ENCODE measurements at regions not wholly inside any gene's neighbourhood (a gene's known extent, or its start where the extent isn't known, plus 50 kb on each side); places are given as distances from the start of the nearest gene placed in this dataset.
"Not testable (repeated sequence)": the region's sequence is repeated elsewhere in the genome, so short reads cannot be mapped to it uniquely, and the experiment has no call there.

DNA sequence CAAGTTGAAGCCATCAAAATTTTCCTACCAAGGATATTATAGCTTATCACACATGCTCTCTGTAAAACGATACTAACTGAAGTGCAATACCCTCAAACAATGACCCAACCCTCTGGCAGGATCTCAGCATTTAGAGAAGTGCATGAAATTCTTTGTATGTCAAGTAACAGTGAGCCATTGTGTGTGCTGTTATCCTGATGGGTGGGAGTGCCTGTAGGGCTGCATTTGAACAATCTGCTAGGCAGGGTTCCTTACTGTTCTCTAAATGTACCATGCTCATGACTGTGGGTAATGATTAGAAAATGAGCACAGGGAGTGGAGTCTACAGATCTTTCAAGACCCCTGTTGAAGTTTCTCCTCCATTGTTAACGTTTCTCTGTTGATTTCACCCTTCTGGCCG, 398.1 kb downstream of the NSUN3 start:
- ATAC-seq (replicated peaks), result no peak
- no peaks in the 10 kb centered on the region for H3K4me1 Mint-ChIP-seq (ENCODE audit: low read depth in 2 of 2)

DNA sequence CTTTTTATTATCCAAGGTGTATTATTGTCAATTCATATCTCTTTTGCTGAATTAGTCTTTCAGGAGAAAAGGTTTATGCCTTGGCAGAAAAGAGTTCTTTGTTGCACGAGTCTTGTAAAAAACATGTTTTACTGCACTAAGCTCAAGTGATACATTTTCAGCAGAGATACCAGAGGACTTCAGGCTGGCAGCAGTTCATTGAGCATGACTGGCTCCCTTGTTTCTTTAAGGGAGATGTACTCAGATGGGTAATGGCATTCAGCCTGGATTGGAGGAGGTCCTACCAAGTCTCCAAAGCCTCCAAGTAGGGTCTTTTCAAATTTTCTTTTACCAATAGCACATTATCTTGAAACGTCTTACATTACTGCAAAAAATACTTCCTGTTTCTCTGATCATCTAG, 400.1 kb downstream of the NSUN3 start:
- Mint-ChIP-seq H3K4me1 (ENCODE audit: low read depth in 2 of 2) (no peaks in the 10 kb centered on the region), H3K27ac (no peak overlapping the region), H3K27me3 (no peaks in the 10 kb centered on the region), H3K4me3 (no peak overlapping the region), H3K36me3 (ENCODE audit: insufficient read depth) (no peaks in the 10 kb centered on the region), H3K9me3 (peaks cover 7% of the 10 kb centered on the region in 2 donors)
- ATAC-seq (replicated peaks), result no peak
- DNase-seq, result no peak

More for the DNA sequence above, 398.1 kb downstream of the NSUN3 start:
- no peaks in the 10 kb centered on the region for H3K27me3 Mint-ChIP-seq
- H3K4me3 Mint-ChIP-seq, result no peak overlapping the region
- H3K9me3 Mint-ChIP-seq, result peaks cover 7% of the 10 kb centered on the region in 2 donors
- no peaks in the 10 kb centered on the region for H3K36me3 Mint-ChIP-seq (ENCODE audit: insufficient read depth)
- no peak for DNase-seq
- no peak overlapping the region for H3K27ac Mint-ChIP-seq

GRCh38 chr3:94472511-94472910, 409.6 kb downstream of the NSUN3 start:
- Mint-ChIP-seq H3K9me3 (peaks cover 5 to 18% of the 10 kb centered on the region in 2 donors), H3K4me3 (no peak overlapping the region), H3K27ac (no peak overlapping the region), H3K4me1 (ENCODE audit: low read depth in 2 of 2) (no peaks in the 10 kb centered on the region), H3K36me3 (ENCODE audit: insufficient read depth) (no peaks in the 10 kb centered on the region), H3K27me3 (no peaks in the 10 kb centered on the region)
- ATAC-seq (replicated peaks) (no peak), DNase-seq (no peak)

GRCh38 chr3:94481226-94481898, 418.5 kb downstream of the NSUN3 start:
- Mint-ChIP-seq H3K4me3 (no peak overlapping the region), H3K27me3 (no peaks in the 10 kb centered on the region)
- ATAC-seq (replicated peaks), result no peak

GRCh38 chr3:94482686-94483085, 419.8 kb downstream of the NSUN3 start:
- Mint-ChIP-seq H3K4me3 (no peak overlapping the region), H3K9me3 (peaks cover 0 to 5% of the 10 kb centered on the region in 2 donors), H3K4me1 (ENCODE audit: low read depth in 2 of 2) (no peaks in the 10 kb centered on the region), H3K36me3 (ENCODE audit: insufficient read depth) (no peaks in the 10 kb centered on the region), H3K27me3 (no peaks in the 10 kb centered on the region), H3K27ac (no peak overlapping the region)
- ATAC-seq (replicated peaks), result no peak
- DNase-seq, result no peak

More at GRCh38 chr3:94481226-94481898, 418.5 kb downstream of the NSUN3 start:
- Mint-ChIP-seq H3K27ac (no peak overlapping the region), H3K4me1 (ENCODE audit: low read depth in 2 of 2) (no peaks in the 10 kb centered on the region), H3K9me3 (peaks cover 0 to 2% of the 10 kb centered on the region in 2 donors), H3K36me3 (ENCODE audit: insufficient read depth) (no peaks in the 10 kb centered on the region)
- DNase-seq, result no peak

- H3K27me3 Mint-ChIP-seq, result no peaks in the 10 kb centered on the region
- H3K9me3 Mint-ChIP-seq, result peaks cover 0 to 5% of the 10 kb centered on the region in 2 donors
- ATAC-seq (replicated peaks) (no peak), DNase-seq (no peak)
- H3K27ac Mint-ChIP-seq, result no peak overlapping the region
- H3K36me3 Mint-ChIP-seq (ENCODE audit: insufficient read depth), result no peaks in the 10 kb centered on the region
- no peaks in the 10 kb centered on the region for H3K4me1 Mint-ChIP-seq (ENCODE audit: low read depth in 2 of 2)
- no peak overlapping the region for H3K4me3 Mint-ChIP-seq
These were observed 420.5 kb downstream of the NSUN3 start for GRCh38 chr3:94483403-94483802.

DNA sequence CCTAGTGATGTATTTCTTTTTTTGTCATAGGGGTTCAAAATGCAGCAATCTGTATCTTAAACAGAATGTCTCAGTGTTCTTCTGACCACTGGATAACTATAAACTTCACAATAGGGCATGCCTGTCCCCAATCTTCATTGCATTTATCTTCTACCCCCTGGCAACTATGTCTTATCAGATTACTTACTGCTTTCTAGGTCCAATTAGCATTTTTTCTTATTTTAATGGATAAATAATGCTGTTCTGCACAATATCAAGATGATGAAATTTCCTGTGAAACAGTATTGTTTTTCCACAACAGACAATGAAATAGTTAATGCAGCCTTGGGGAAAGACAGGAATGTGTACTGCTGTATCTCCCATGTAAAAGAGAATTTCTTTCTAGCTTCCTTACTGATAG, 432.1 kb downstream of the NSUN3 start:
- peaks cover 4 to 8% of the 10 kb centered on the region in 2 donors for H3K9me3 Mint-ChIP-seq
- H3K27me3 Mint-ChIP-seq, result no peaks in the 10 kb centered on the region
- no peak overlapping the region for H3K27ac Mint-ChIP-seq
- DNase-seq (no peak), ATAC-seq (replicated peaks) (no peak)
- no peak overlapping the region for H3K4me3 Mint-ChIP-seq
- H3K4me1 Mint-ChIP-seq (ENCODE audit: low read depth in 2 of 2), result no peaks in the 10 kb centered on the region
- no peaks in the 10 kb centered on the region for H3K36me3 Mint-ChIP-seq (ENCODE audit: insufficient read depth)

DNA sequence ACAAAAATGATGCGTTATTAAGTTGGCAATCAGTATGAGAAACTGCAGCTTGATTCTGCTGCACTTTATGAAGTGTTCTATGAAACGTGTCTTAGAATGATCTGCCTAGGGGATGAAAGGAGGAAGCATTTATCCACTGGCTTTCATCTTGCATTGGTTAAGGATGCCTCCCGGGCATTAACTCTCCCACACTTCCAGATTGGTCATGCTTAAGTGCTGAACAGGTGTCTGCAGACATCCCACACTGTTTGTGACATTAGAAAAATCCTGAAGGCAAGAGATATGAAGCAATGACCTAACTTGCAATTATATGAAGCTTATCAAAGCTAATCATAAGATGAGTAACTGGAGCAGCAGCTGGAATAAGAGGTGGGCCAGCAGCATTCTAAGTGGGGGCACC, 437.3 kb downstream of the NSUN3 start:
- H3K27me3 Mint-ChIP-seq, result no peaks in the 10 kb centered on the region
- no peaks in the 10 kb centered on the region for H3K36me3 Mint-ChIP-seq (ENCODE audit: insufficient read depth)
- ATAC-seq (replicated peaks), result no peak
- H3K27ac Mint-ChIP-seq, result no peak overlapping the region
- no peak overlapping the region for H3K4me3 Mint-ChIP-seq
- H3K4me1 Mint-ChIP-seq (ENCODE audit: low read depth in 2 of 2), result no peaks in the 10 kb centered on the region
- no peak for DNase-seq
- H3K9me3 Mint-ChIP-seq, result peaks cover 7 to 8% of the 10 kb centered on the region in 2 donors

- ATAC-seq (replicated peaks); DNase-seq; H3K27me3 Mint-ChIP-seq; H3K27ac Mint-ChIP-seq; H3K9me3 Mint-ChIP-seq; H3K4me3 Mint-ChIP-seq; H3K4me1 Mint-ChIP-seq (ENCODE audit: low read depth in 2 of 2); H3K36me3 Mint-ChIP-seq (ENCODE audit: insufficient read depth): not testable (repeated sequence)
These were observed 444.5 kb downstream of the NSUN3 start for GRCh38 chr3:94507354-94507753.

- DNase-seq (no peak), ATAC-seq (replicated peaks) (no peak)
- H3K36me3 Mint-ChIP-seq (ENCODE audit: insufficient read depth), result no peaks in the 10 kb centered on the region
- H3K27ac Mint-ChIP-seq, result no peak overlapping the region
- no peaks in the 10 kb centered on the region for H3K27me3 Mint-ChIP-seq
- H3K9me3 Mint-ChIP-seq, result peaks cover 0 to 1% of the 10 kb centered on the region in 2 donors
- H3K4me1 Mint-ChIP-seq (ENCODE audit: low read depth in 2 of 2), result no peaks in the 10 kb centered on the region
- H3K4me3 Mint-ChIP-seq, result no peak overlapping the region
These were observed 450.0 kb downstream of the NSUN3 start for GRCh38 chr3:94512876-94513275.

GRCh38 chr3:94513600-94513999, 450.7 kb downstream of the NSUN3 start:
- Mint-ChIP-seq H3K4me1 (ENCODE audit: low read depth in 2 of 2) (no peaks in the 10 kb centered on the region), H3K9me3 (no peaks in the 10 kb centered on the region), H3K4me3 (no peak overlapping the region), H3K27ac (no peak overlapping the region), H3K27me3 (no peaks in the 10 kb centered on the region), H3K36me3 (ENCODE audit: insufficient read depth) (no peaks in the 10 kb centered on the region)
- ATAC-seq (replicated peaks), result no peak
- DNase-seq, result no peak

GRCh38 chr3:94515983-94516382, 453.1 kb downstream of the NSUN3 start:
- H3K9me3 Mint-ChIP-seq, result no peaks in the 10 kb centered on the region
- no peaks in the 10 kb centered on the region for H3K36me3 Mint-ChIP-seq (ENCODE audit: insufficient read depth)
- H3K4me1 Mint-ChIP-seq (ENCODE audit: low read depth in 2 of 2), result no peaks in the 10 kb centered on the region
- ATAC-seq (replicated peaks), result no peak
- no peak overlapping the region for H3K27ac Mint-ChIP-seq
- H3K4me3 Mint-ChIP-seq, result no peak overlapping the region
- DNase-seq, result no peak
- H3K27me3 Mint-ChIP-seq, result no peaks in the 10 kb centered on the region

- ATAC-seq (replicated peaks) (no peak), DNase-seq (no peak)
- Mint-ChIP-seq H3K4me3 (no peak overlapping the region), H3K36me3 (ENCODE audit: insufficient read depth) (no peaks in the 10 kb centered on the region), H3K9me3 (peaks cover 0 to 3% of the 10 kb centered on the region in 2 donors), H3K4me1 (ENCODE audit: low read depth in 2 of 2) (no peaks in the 10 kb centered on the region), H3K27me3 (no peaks in the 10 kb centered on the region), H3K27ac (no peak overlapping the region)
These were observed 457.5 kb downstream of the NSUN3 start for GRCh38 chr3:94520364-94520763.

- Mint-ChIP-seq H3K9me3 (peaks cover 0 to 3% of the 10 kb centered on the region in 2 donors), H3K4me1 (ENCODE audit: low read depth in 2 of 2) (no peaks in the 10 kb centered on the region), H3K36me3 (ENCODE audit: insufficient read depth) (no peaks in the 10 kb centered on the region), H3K27me3 (no peaks in the 10 kb centered on the region), H3K4me3 (no peak overlapping the region), H3K27ac (no peak overlapping the region)
- ATAC-seq (replicated peaks) (no peak), DNase-seq (no peak)
These were observed 459.6 kb downstream of the NSUN3 start for GRCh38 chr3:94522488-94522887.
